Adipocyte (in vitro differentiated cells): ENCODE measurements at regions not wholly inside any gene's neighbourhood (a gene's known extent, or its start where the extent isn't known, plus 50 kb on each side); places are given as distances from the start of the nearest gene placed in this dataset.

ENCODE experiments used
- DNase-seq: peaks from one replicate; pipeline ENCODE4 v3.0.0-alpha.2; 2015; ENCODE audit warnings: low read depth
- H3K27me3 ChIP-seq: replicated peaks from 2 replicates; pipeline ENCODE4 v1.7.0; 2013; ENCODE audit warnings: mild to moderate bottlenecking, low read length, moderate library complexity; ENCODE audit not compliant: control insufficient read depth, insufficient read depth
- H3K36me3 ChIP-seq: 2 replicates; pipeline ENCODE4 v1.7.0; 2013; ENCODE audit warnings: low read length, mild to moderate bottlenecking, moderate library complexity; ENCODE audit not compliant: control insufficient read depth, insufficient read depth, severe bottlenecking
- H3K4me1 ChIP-seq: 2 replicates; pipeline ENCODE4 v1.7.0; 2013; ENCODE audit warnings: mild to moderate bottlenecking, low read length, moderate library complexity; ENCODE audit not compliant: control insufficient read depth, insufficient read depth
- H3K4me3 ChIP-seq: 2 replicates; pipeline ENCODE4 v1.7.0; 2013; ENCODE audit warnings: mild to moderate bottlenecking, low read length, moderate library complexity
- H3K9ac ChIP-seq: 2 replicates; pipeline ENCODE4 v1.7.0; 2013; ENCODE audit warnings: mild to moderate bottlenecking, low read length, moderate library complexity
- H3K9me3 ChIP-seq: 2 replicates; pipeline ENCODE4 v1.7.0; 2013; ENCODE audit warnings: mild to moderate bottlenecking, low read length, moderate library complexity; ENCODE audit not compliant: control insufficient read depth

- Histone ChIP-seq H3K27me3 (peaks cover 2% of the 10 kb centered on the region), H3K36me3 (no peaks in the 10 kb centered on the region), H3K9me3 (no peaks in the 10 kb centered on the region), H3K9ac (no peak overlapping the region), H3K4me3 (no peak overlapping the region), H3K4me1 (no peaks in the 10 kb centered on the region)
- no peak for DNase-seq
Observed at GRCh38 chr14:97380539-97380941, 583.4 kb downstream of the VRK1 start.

- H3K9me3 ChIP-seq, result no peaks in the 10 kb centered on the region
- H3K4me1 ChIP-seq, result no peaks in the 10 kb centered on the region
- no peaks in the 10 kb centered on the region for H3K36me3 ChIP-seq
- H3K27me3 ChIP-seq, result peaks cover 2% of the 10 kb centered on the region
- no peak overlapping the region for H3K9ac ChIP-seq
- DNase-seq, result no peak
- no peak overlapping the region for H3K4me3 ChIP-seq
Observed at GRCh38 chr14:97381309-97381708, 584.1 kb downstream of the VRK1 start.

GRCh38 chr14:97382616-97383226 is 585.5 kb downstream of the VRK1 start:
- H3K9ac ChIP-seq, result no peak overlapping the region
- no peak overlapping the region for H3K4me3 ChIP-seq
- no peaks in the 10 kb centered on the region for H3K4me1 ChIP-seq
- no peaks in the 10 kb centered on the region for H3K36me3 ChIP-seq
- no peak for DNase-seq
- peaks cover 4% of the 10 kb centered on the region for H3K27me3 ChIP-seq
- H3K9me3 ChIP-seq, result no peaks in the 10 kb centered on the region

DNA sequence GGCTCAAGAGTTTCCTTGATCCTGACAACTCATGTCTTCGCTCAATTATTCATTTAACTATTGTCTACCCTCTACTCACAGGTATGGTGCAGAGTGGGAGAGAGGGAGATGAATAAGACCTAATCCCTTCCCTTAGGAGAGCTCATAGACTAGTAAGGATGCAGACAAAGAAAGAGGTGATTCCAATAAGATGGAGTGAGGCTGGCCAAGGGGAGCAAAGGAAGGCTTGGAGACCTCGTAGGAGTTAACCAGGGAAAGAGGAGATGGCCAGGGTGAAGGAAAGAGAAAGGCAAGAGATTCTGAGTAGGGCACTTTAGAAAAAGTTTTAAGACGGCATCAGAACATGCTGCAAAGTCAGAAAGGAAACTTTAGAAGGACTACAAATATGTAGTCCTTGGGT is 588.5 kb downstream of the VRK1 start:
- Histone ChIP-seq H3K36me3 (no peaks in the 10 kb centered on the region), H3K4me1 (no peaks in the 10 kb centered on the region), H3K9ac (no peak overlapping the region), H3K9me3 (no peaks in the 10 kb centered on the region), H3K4me3 (no peak overlapping the region), H3K27me3 (peaks cover 3% of the 10 kb centered on the region)
- DNase-seq, result no peak

DNA sequence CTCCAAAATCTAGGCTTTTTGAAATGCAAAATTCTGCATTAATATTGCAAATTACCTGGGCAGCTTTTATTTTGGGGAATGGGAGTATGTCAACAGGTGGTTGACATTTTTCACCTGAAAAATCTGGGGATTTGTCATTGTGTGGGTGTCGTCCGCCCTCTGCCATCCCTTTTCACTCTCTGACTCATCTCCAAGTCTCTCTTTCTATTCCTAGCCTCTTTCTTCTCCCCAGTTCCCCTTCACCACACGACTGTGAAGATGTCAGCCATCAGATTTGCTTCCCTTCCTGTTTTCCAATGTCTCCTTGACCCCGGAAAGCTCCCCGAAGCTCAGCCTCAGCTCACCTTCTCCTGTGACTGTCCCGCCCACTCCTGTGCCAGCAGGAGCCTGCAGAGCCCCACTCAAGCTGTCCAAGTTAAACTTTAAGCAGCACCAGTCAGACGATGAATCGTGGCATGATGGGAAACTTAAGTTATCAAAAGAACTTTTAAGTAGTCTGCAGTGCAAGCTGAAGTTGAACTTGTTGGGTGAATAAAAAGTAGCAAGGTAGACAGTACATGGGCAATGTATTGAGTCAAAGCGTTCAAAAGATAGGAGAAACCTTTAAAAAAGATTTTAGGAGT is 590.2 kb downstream of the VRK1 start:
- no peak overlapping the region for H3K9ac ChIP-seq
- no peak for DNase-seq
- no peaks in the 10 kb centered on the region for H3K9me3 ChIP-seq
- H3K27me3 ChIP-seq, result peaks cover 3% of the 10 kb centered on the region
- H3K4me1 ChIP-seq, result no peaks in the 10 kb centered on the region
- H3K4me3 ChIP-seq, result no peak overlapping the region
- no peaks in the 10 kb centered on the region for H3K36me3 ChIP-seq

GRCh38 chr14:97388408-97388807 is 591.2 kb downstream of the VRK1 start:
- DNase-seq, result no peak
- H3K9me3 ChIP-seq, result no peaks in the 10 kb centered on the region
- no peaks in the 10 kb centered on the region for H3K4me1 ChIP-seq
- H3K4me3 ChIP-seq, result no peak overlapping the region
- no peaks in the 10 kb centered on the region for H3K36me3 ChIP-seq
- no peak overlapping the region for H3K9ac ChIP-seq
- H3K27me3 ChIP-seq, result peaks cover 3% of the 10 kb centered on the region

DNA sequence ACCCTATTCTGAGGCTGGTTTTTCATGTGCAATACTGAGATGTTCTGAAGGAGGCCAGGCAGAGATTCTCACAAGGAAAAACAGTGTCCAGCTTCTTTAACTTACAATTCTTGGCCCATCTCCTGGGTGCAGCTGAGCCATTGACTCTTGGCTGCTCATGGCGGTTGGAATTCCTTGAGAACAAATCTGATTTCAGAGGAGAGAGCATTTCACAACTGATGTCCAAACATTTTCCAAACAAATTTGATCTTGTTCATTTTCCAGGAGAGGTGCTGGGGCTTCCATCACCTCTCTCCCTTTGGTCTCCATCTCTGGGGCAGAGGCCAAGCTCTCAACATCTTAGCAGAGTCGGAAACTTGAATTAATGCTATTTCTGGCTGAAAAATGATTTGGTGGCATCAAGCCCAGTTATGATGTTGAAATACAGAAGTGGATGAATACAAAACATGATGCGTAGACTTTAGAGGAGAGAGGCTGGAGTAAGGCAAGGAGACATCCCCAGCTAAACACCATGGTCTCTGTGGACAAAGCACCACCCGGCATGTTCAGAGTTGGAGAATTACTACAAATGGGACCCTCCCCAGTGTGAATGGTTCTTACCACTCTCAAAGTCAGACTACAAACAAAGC is 593.0 kb downstream of the VRK1 start:
- no peaks in the 10 kb centered on the region for H3K36me3 ChIP-seq
- no peak overlapping the region for H3K9ac ChIP-seq
- H3K4me1 ChIP-seq, result no peaks in the 10 kb centered on the region
- H3K4me3 ChIP-seq, result no peak overlapping the region
- no peak for DNase-seq
- H3K9me3 ChIP-seq, result no peaks in the 10 kb centered on the region
- H3K27me3 ChIP-seq, result peaks cover 3% of the 10 kb centered on the region

DNA sequence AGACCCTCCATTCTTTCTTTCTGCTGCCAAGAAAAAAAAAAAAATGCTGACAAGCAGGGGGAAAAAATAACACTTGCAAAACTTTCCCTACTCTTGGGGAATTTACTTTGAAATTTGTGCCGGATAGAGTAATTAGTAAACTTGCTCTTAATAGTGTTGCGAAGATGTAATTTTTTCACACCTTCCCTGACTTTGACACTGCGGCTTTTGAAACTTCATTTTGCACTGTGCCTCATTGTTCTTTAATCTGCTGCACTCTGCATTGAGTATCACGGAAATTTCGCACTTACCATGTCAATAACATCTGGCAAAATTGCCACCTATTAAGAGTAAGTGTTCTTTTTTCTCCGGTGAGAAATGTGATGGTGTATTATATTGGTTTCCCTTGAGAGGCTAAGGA is 596.1 kb downstream of the VRK1 start:
- no peak overlapping the region for H3K4me3 ChIP-seq
- H3K4me1 ChIP-seq, result no peaks in the 10 kb centered on the region
- H3K36me3 ChIP-seq, result no peaks in the 10 kb centered on the region

DNA sequence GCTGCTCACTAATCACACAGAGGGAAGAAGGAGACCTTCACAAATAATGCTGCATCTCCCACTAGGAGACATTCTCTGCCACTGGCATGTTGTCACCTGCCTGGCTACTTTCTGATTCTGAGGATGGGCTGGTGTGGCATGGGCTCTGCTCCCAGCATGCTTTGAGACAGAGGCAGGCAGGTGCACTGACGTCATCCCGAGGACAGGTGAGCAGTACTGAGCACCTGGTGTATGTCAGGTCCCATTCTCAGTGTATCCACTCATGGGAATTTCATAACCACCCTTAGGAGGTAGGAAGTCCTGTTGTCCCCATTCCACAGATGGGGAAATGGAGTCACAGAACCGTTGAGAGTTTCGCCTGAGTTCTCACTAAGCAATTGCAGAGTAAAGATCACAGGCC is 597.9 kb downstream of the VRK1 start:
- H3K36me3 ChIP-seq, result no peaks in the 10 kb centered on the region
- DNase-seq, result no peak
- H3K27me3 ChIP-seq, result no peaks in the 10 kb centered on the region

More for the DNA sequence above, 596.1 kb downstream of the VRK1 start:
- Histone ChIP-seq H3K9me3 (no peaks in the 10 kb centered on the region), H3K27me3 (no peaks in the 10 kb centered on the region), H3K9ac (no peak overlapping the region)
- no peak for DNase-seq

DNA sequence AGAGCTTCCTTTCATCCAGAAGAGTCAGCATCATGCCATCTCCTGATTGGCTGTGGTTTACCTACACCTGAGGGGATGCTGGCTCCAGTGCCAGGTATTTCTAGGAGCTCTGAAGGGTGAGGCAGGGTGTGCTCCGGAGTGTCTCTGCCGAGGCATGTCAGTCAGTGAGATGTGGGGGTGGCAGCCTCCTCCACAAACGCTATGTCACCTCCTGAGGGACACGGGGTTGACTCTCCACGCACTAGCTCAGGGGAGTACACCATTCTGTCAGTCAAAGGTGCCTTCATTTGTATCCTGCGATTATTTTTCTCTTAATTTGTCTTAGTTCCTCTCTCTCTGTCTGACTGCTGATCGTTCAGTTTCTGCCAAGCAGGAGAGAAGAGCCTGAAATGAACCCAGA is 604.5 kb downstream of the VRK1 start:
- Histone ChIP-seq H3K36me3 (no peaks in the 10 kb centered on the region), H3K4me3 (no peak overlapping the region), H3K27me3 (no peaks in the 10 kb centered on the region), H3K9ac (no peak overlapping the region), H3K9me3 (peaks cover 6% of the 10 kb centered on the region), H3K4me1 (no peaks in the 10 kb centered on the region)
- DNase-seq, result no peak

More for the DNA sequence above, 597.9 kb downstream of the VRK1 start:
- no peak overlapping the region for H3K9ac ChIP-seq
- H3K4me3 ChIP-seq, result no peak overlapping the region
- H3K4me1 ChIP-seq, result no peaks in the 10 kb centered on the region
- H3K9me3 ChIP-seq, result peaks cover 4% of the 10 kb centered on the region

GRCh38 chr14:97402279-97402678 is 605.1 kb downstream of the VRK1 start:
- peaks cover 6% of the 10 kb centered on the region for H3K9me3 ChIP-seq
- no peak for DNase-seq
- H3K4me1 ChIP-seq, result no peaks in the 10 kb centered on the region
- no peak overlapping the region for H3K4me3 ChIP-seq
- H3K9ac ChIP-seq, result no peak overlapping the region
- no peaks in the 10 kb centered on the region for H3K27me3 ChIP-seq
- H3K36me3 ChIP-seq, result no peaks in the 10 kb centered on the region
